H1 (cell line): ENCODE measurements at regions not wholly inside any gene's neighbourhood (a gene's known extent, or its start where the extent isn't known, plus 50 kb on each side); places are given as distances from the start of the nearest gene placed in this dataset.

Experiments
- CTCF ChIA-PET: fragments of 300-600 bp; sonication (Branson Sonifier 250); formaldehyde crosslinking; loops from one replicate; lab custom pipeline; 2021; ENCODE audit not compliant: partially characterized antibody; lab: Charles Lee
- POLR2A ChIA-PET: fragments of 300-600 bp; sonication (Branson Sonifier 250); formaldehyde crosslinking; loops from one replicate; lab custom pipeline; 2021; ENCODE audit warnings: inconsistent platforms; ENCODE audit not compliant: partially characterized antibody; lab: Charles Lee
- DNase-seq, 2 experiments: peaks; one replicate each; pipeline versions ENCODE4 v3.0.0 to v3.0.0-alpha.2; 2010 to 2022; ENCODE audit warnings: low spot score in 2 of 2, low read depth in 1 of 2, mixed read lengths in 1 of 2
- FAIRE-seq: peaks from 2 replicates; lab custom pipeline; 2011; peaks lifted over from hg19 to GRCh38; lab: Jason Lieb, UNC
- H2AFZ ChIP-seq: 2 replicates; pipeline ENCODE4 v1.8.1; 2012; ENCODE audit warnings: low read length, inconsistent platforms
- H2AK5ac ChIP-seq: 2 replicates; pipeline ENCODE4 v1.6.1; 2013; ENCODE audit warnings: low read depth, low read length
- H2BK120ac ChIP-seq: replicated peaks from 2 replicates; pipeline ENCODE3; 2013; ENCODE audit warnings: low read depth, low read length, inconsistent platforms
- H2BK12ac ChIP-seq: 2 replicates; pipeline ENCODE4 v1.6.1; 2013; ENCODE audit warnings: low read depth, low read length
- H2BK15ac ChIP-seq: 2 replicates; pipeline ENCODE4 v1.6.1; 2013; ENCODE audit warnings: low read length
- H2BK20ac ChIP-seq: 2 replicates; pipeline ENCODE4 v1.6.1; 2013; ENCODE audit warnings: low read length
- H2BK5ac ChIP-seq: 2 replicates; pipeline ENCODE4 v1.6.1; 2013; ENCODE audit warnings: low read depth, low read length
- H3K14ac ChIP-seq: 2 replicates; pipeline ENCODE4 v1.6.1; 2013; ENCODE audit warnings: inconsistent platforms; ENCODE audit not compliant: insufficient read length
- H3K18ac ChIP-seq: 2 replicates; pipeline ENCODE4 v1.6.1; 2013; ENCODE audit warnings: low read length; ENCODE audit errors: extremely low read depth
- H3K23ac ChIP-seq: 2 replicates; pipeline ENCODE4 v1.6.1; 2013; ENCODE audit warnings: inconsistent platforms; ENCODE audit not compliant: insufficient read length
- H3K23me2 ChIP-seq: 2 replicates; pipeline ENCODE4 v1.6.1; 2013; ENCODE audit warnings: low read depth, low read length
- H3K27ac ChIP-seq: 2 replicates; pipeline ENCODE4 v1.6.1; 2011; ENCODE audit warnings: low read depth, low read length, inconsistent platforms
- H3K27me3 ChIP-seq, 4 experiments: replicated peaks in 1 of 4; 1 replicate in 1 of 4; 2 replicates in 3 of 4; pipeline versions ENCODE4 v1.6.1 to v1.8.1; 2011 to 2013; ENCODE audit warnings: low read length in 3 of 4, mild to moderate bottlenecking in 3 of 4, inconsistent platforms in 2 of 4, mixed read lengths in 2 of 4, moderate library complexity in 1 of 4; ENCODE audit not compliant: control insufficient read depth in 3 of 4, insufficient read depth in 3 of 4; ENCODE audit errors: extremely low read depth in 1 of 4
- H3K36me3 ChIP-seq, 4 experiments: 2 replicates each; pipeline versions ENCODE4 v1.6.1 to v1.8.1; 2011 to 2013; ENCODE audit warnings: mild to moderate bottlenecking in 4 of 4, low read length in 3 of 4, moderate library complexity in 2 of 4, control low read depth in 1 of 4, inconsistent platforms in 1 of 4; ENCODE audit not compliant: insufficient read depth in 4 of 4, control insufficient read depth in 2 of 4
- H3K4ac ChIP-seq: replicated peaks from 2 replicates; pipeline ENCODE3; 2013; ENCODE audit warnings: low read length, low read depth, mixed read lengths, inconsistent platforms; ENCODE audit not compliant: insufficient read length
- H3K4me1 ChIP-seq, 4 experiments: replicated peaks in 1 of 4; 1 replicate in 1 of 4; 2 replicates in 3 of 4; pipeline versions ENCODE4 v1.6.1 to v1.8.1; 2011 to 2013; ENCODE audit warnings: low read length in 3 of 4, inconsistent platforms in 2 of 4, mixed read lengths in 1 of 4; ENCODE audit not compliant: insufficient read depth in 4 of 4, control insufficient read depth in 3 of 4
- H3K4me2 ChIP-seq, 2 experiments: 2 replicates each; pipeline versions ENCODE4 v1.6.1 to v1.8.1; 2011 to 2013; ENCODE audit warnings: low read depth in 2 of 2, low read length in 2 of 2, control low read depth in 1 of 2, inconsistent platforms in 1 of 2, mild to moderate bottlenecking in 1 of 2; ENCODE audit not compliant: insufficient read depth in 1 of 2
- H3K4me3 ChIP-seq, 4 experiments: fragments of 200-600, 300-600 bp in 1 of 4; sonication (generic), shearing (Covaris generic), sonication (Bioruptor Twin) in 1 of 4; 2 replicates each; pipeline versions ENCODE4 v1.5.1 to v1.8.1; 2011 to 2016; ENCODE audit warnings: low read length in 4 of 4, low read depth in 3 of 4, control low read depth in 2 of 4, inconsistent platforms in 2 of 4, mild to moderate bottlenecking in 2 of 4, mixed read lengths in 1 of 4, moderate library complexity in 1 of 4; ENCODE audit not compliant: insufficient read depth in 2 of 4; ENCODE audit errors: extremely low read depth in 1 of 4
- H3K56ac ChIP-seq: replicated peaks from 2 replicates; pipeline ENCODE3; 2013; ENCODE audit warnings: low read depth, mild to moderate bottlenecking, mixed read lengths, low read length, inconsistent platforms; ENCODE audit not compliant: insufficient read length
- H3K79me1 ChIP-seq: 2 replicates; pipeline ENCODE4 v1.6.1; 2013; ENCODE audit warnings: low read depth, low read length, control low read depth
- H3K79me2 ChIP-seq, 2 experiments: 2 replicates each; pipeline versions ENCODE4 v1.6.1 to v1.8.1; 2012 to 2013; ENCODE audit warnings: low read length in 2 of 2, mild to moderate bottlenecking in 2 of 2, inconsistent platforms in 1 of 2; ENCODE audit not compliant: insufficient read depth in 2 of 2, control insufficient read depth in 1 of 2
- H3K9ac ChIP-seq, 4 experiments: replicated peaks in 1 of 4; 1 replicate in 1 of 4; 2 replicates in 3 of 4; pipeline versions ENCODE4 v1.6.1 to v1.8.1; 2011 to 2013; ENCODE audit warnings: low read depth in 3 of 4, low read length in 3 of 4, control low read depth in 2 of 4, mild to moderate bottlenecking in 2 of 4, moderate library complexity in 2 of 4, inconsistent platforms in 1 of 4; ENCODE audit errors: extremely low read depth in 1 of 4
- H3K9me3 ChIP-seq, 2 experiments: 2 replicates each; pipeline versions ENCODE4 v1.6.1 to v1.8.1; 2012 to 2013; ENCODE audit warnings: mild to moderate bottlenecking in 2 of 2, moderate library complexity in 2 of 2, control low read depth in 1 of 2, inconsistent platforms in 1 of 2, low read depth in 1 of 2, low read length in 1 of 2, mixed read lengths in 1 of 2; ENCODE audit not compliant: insufficient read depth in 2 of 2
- H4K20me1 ChIP-seq, 2 experiments: replicated peaks in 1 of 2; 2 replicates each; pipeline versions ENCODE3 to v1.8.1; 2011 to 2013; ENCODE audit warnings: inconsistent platforms in 2 of 2, low read length in 2 of 2, mild to moderate bottlenecking in 1 of 2; ENCODE audit not compliant: insufficient read depth in 2 of 2, control insufficient read depth in 1 of 2
- H4K5ac ChIP-seq: 2 replicates; pipeline ENCODE4 v1.6.1; 2013; ENCODE audit warnings: low read length, low read depth, mixed read lengths, inconsistent platforms; ENCODE audit not compliant: insufficient read length
- H4K8ac ChIP-seq: 2 replicates; pipeline ENCODE4 v1.8.0; 2013; ENCODE audit warnings: mild to moderate bottlenecking, moderate library complexity, low read length, inconsistent platforms; ENCODE audit not compliant: insufficient read depth; ENCODE audit errors: extremely low read depth
- H4K91ac ChIP-seq: replicated peaks from 2 replicates; pipeline ENCODE3; 2013; ENCODE audit warnings: low read length, mixed read lengths, inconsistent platforms; ENCODE audit not compliant: insufficient read length
- EGR1 ChIP-seq: IDR thresholded peaks from 2 replicates; pipeline ENCODE4 v1.6.1; 2011; ENCODE audit warnings: low read depth, low read length, borderline replicate concordance
- POLR2AphosphoS5 ChIP-seq: IDR thresholded peaks from 2 replicates; pipeline ENCODE4 v1.6.1; 2011; ENCODE audit warnings: low read depth, low read length
- RAD21 ChIP-seq, 2 experiments: IDR thresholded peaks in 1 of 2; conservative IDR thresholded peaks in 1 of 2; 2 replicates each; pipeline ENCODE4 v1.6.1; 2011; ENCODE audit warnings: low read depth in 2 of 2, low read length in 2 of 2, improper control_type of control experiment in 1 of 2, inconsistent platforms in 1 of 2, mild to moderate bottlenecking in 1 of 2, moderate library complexity in 1 of 2
- WGBS, 2 experiments: shearing (Covaris generic) in 1 of 2; methylation state at CpG; one replicate each; pipeline versions ENCODE4 v1.1.6 to v1.1.7; 2013 to 2015; ENCODE audit warnings: low lambda C conversion rate in 2 of 2, mixed read lengths in 2 of 2, inconsistent platforms in 1 of 2, low coverage in 1 of 2, missing lambda C conversion rate in 1 of 2; ENCODE audit not compliant: insufficient replicate concordance in 2 of 2, insufficient coverage in 1 of 2, insufficient read length in 1 of 2; ENCODE audit errors: extremely low coverage in 1 of 2, missing lambda C conversion rate in 1 of 2; 5-methylcytosine and 5-hydroxymethylcytosine counted together

- H4K91ac ChIP-seq, result no peak overlapping the region
- FAIRE-seq (no peak), DNase-seq (no peak)
- WGBS, 2 experiments, result 85% methylated on average over 3 of the region's 3 CpGs; no CpG with 5 or more reads in 1 of the 2 experiments
- H3K23me2 ChIP-seq, result no peaks in the 10 kb centered on the region
- no peak overlapping the region for H3K4me2 ChIP-seq
- H2BK12ac ChIP-seq, result no peak overlapping the region
- no peak overlapping the region for H4K5ac ChIP-seq
- no peak overlapping the region for H3K18ac ChIP-seq
- H3K14ac ChIP-seq, result no peak overlapping the region
- H3K36me3 ChIP-seq, result no peaks in the 10 kb centered on the region
- H4K20me1 ChIP-seq, result no peaks in the 10 kb centered on the region
- no peak overlapping the region for H2BK5ac ChIP-seq
- H2AFZ ChIP-seq, result no peak overlapping the region
- no peak overlapping the region for H3K4me3 ChIP-seq
- H2BK15ac ChIP-seq, result no peak overlapping the region
- H3K9me3 ChIP-seq, result peaks cover 0 to 3% of the 10 kb centered on the region in 2 experiments; a peak in 1 of 4 replicates
- no peak for TF ChIP-seq RAD21 (IDR thresholded peaks at IDR 0.05 in 1 of 2, conservative IDR thresholded peaks at IDR 0.05 in 1 of 2; ENCODE audit: low read depth in 2 of 2, low read length in 2 of 2)
- no peak for TF ChIP-seq EGR1
- TF ChIP-seq POLR2AphosphoS5, result no peak
- no peak overlapping the region for H3K9ac ChIP-seq
- H3K79me2 ChIP-seq, result no peaks in the 10 kb centered on the region
- POLR2A ChIA-PET, result no interaction called here
- H3K4ac ChIP-seq, result no peak overlapping the region
- CTCF ChIA-PET, result no interaction called here
- peaks cover 0 to 4% (median 0%) of the 10 kb centered on the region in 4 experiments; a peak in 1 of 7 replicates for H3K4me1 ChIP-seq
- no peak overlapping the region for H2AK5ac ChIP-seq
- no peak overlapping the region for H3K27ac ChIP-seq
- H3K23ac ChIP-seq, result no peak overlapping the region
- H4K8ac ChIP-seq, result no peak overlapping the region
- H3K79me1 ChIP-seq, result no peaks in the 10 kb centered on the region
- H3K56ac ChIP-seq, result no peak overlapping the region
- no peaks in the 10 kb centered on the region for H3K27me3 ChIP-seq
- no peak overlapping the region for H2BK20ac ChIP-seq
- no peak overlapping the region for H2BK120ac ChIP-seq
These were observed 89.4 kb downstream of the DHRS2 start for GRCh38 chr14:23725528-23725927.
